ENCODE measurements at regions not wholly inside any gene's neighbourhood (a gene's known extent, or its start where the extent isn't known, plus 50 kb on each side); places are given as distances from the start of the nearest gene placed in this dataset.
A peak's percentile ranks its signal among the peaks of the same experiment; 100 is the strongest.
"Not testable (repeated sequence)": the region's sequence is repeated elsewhere in the genome, so short reads cannot be mapped to it uniquely, and the experiment has no call there.

DNA sequence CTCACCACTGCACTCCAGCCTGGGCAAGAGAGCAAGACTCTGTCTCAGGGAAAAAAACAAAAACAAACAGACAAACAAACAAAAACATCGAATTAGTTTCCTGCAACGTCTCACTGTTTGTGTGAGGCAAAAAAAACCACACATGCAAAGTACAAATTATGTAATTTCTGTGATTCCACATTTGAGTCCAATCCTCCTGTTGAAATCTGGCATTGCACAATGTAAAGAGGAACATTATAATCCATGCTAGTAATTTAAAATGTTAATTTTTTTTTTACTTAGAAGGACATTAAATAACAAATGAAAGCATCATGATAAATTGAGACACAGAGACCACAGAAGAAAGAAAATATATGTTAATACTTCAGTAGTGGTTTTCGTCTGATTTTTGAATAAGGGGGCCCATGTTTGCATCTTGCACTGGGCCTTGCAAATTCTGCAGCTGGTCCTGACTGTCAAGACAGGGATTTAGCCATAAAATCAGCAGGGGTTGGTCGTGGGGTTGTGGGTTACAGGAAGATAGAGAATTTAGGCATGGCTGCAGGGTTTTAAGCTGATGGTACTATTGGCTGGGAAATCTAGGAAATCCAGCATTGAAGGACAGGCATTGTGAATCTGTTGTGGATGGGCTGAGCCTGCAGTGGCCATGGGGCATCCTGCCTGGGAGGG is 102.6 kb upstream of the ALDH3B2 start:
- DNase-seq (ENCODE audit: low read depth), result no peak

DNA sequence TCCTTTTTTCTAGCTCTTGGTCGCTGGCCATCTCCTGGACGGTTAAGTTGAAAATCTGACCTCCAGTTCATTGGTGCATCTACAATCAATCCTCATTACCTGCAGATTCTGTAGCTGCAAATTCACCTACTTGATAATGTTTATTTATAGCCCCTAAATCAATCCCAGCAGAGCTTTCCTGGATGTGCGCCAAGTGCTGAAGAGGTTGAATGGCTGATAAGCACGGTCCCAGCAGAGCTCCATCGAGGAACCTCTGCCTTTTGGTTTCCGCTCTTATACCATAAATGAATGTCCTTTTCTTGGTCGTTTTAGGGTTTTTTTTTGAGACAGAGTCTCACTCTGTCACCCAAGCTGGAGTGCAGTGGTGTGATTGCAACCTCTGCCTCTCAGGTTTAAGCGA is 99.8 kb upstream of the ALDH3B2 start:
- not testable (repeated sequence) for DNase-seq (ENCODE audit: low read depth)

DNA sequence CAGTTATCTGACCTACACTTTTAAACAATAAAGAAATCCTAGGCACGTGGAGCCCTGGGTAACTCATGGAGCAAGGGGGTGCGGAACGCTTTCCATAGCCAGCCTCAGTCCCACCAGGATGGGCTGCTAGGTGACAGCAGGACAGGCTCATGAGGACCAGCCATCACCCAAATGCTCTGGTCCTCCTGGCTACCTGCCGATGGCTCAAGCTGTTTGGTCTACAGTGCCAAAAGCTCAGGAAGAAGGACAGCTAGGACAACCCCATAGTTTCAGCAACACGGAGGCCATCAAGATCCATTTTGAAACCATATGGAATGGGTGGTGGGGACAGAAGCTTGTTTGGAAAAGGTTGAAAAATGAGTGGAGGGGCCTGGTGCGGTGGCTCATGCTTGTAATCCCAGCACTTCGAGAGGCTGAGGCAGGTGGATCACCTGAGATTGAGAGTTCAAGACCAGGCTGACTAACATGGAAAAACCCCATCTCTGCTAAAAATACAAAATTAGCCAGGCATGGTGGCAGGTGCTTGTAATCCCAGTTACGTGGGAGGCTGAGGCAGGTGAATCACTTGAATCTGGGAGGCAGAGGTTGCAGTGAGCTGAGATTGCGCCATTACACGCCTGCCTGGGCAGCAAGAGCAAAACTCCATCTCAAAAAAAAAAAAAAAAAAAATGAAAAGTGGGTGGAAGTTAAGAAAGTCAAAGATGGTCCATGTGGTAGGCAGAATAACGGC is 93.7 kb upstream of the ALDH3B2 start:
- DNase-seq (ENCODE audit: low read depth), result not testable (repeated sequence)

DNA sequence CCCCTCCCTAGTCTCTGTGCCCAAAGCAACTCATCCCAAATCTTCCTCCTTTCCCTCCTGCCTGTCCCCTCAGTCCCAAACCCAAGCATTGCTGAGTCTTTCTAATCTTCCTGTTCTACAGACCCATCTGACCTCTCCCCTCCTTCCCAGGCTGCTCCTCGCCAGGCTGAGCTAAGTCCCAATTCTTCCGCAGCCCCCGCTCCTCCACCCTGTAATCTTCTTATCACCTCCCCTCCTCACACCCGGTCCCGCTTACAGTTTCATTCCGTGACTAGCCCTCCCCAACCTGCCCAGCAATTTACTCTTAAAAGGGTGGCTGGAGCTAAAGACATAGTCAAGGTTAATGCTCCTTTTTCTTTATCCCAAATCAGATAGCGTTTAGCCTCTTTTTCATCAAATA is 86.8 kb upstream of the ALDH3B2 start:
- not testable (repeated sequence) for DNase-seq (ENCODE audit: low read depth)

DNA sequence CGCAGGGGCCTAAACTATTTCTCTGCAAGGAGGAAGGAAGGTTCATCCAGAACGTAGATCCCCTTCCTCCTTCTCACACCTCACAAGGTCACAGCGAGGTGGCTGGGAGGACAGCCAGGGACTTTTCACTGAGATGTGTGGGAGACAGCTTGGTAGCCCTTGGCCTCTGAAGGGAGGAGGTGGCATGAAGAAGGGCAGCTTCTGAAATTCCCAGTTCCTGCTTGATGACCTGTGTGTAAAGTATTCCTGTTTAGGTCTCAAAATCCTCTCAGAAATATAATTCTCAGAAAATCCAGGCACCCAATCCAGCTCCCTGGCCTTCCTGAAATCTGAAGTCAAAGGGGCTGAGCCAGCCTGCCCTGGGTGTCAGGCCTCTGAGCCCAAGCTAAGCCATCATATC is 84.9 kb upstream of the ALDH3B2 start:
- DNase-seq (ENCODE audit: low read depth), result not testable (repeated sequence)

DNA sequence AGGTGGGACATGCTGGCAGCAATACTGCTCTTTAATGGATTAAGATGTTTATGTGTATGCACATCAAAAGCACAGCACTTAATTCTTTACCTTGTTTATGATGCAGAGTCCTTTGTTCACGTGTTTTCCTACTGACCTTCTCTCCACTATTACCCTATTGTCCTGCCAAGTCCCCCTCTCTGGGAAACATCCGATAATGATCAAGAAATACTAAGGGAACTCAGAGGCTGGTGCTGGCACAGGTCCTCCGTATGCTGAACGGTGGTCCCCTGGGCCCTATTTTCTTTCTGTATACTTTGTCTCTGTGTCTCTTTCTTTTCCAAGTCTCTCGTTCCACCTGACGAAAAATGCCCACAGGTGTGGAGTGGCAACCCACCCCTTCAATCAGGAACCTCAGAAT is 84.0 kb upstream of the ALDH3B2 start:
- DNase-seq (ENCODE audit: low read depth), result not testable (repeated sequence)

DNA sequence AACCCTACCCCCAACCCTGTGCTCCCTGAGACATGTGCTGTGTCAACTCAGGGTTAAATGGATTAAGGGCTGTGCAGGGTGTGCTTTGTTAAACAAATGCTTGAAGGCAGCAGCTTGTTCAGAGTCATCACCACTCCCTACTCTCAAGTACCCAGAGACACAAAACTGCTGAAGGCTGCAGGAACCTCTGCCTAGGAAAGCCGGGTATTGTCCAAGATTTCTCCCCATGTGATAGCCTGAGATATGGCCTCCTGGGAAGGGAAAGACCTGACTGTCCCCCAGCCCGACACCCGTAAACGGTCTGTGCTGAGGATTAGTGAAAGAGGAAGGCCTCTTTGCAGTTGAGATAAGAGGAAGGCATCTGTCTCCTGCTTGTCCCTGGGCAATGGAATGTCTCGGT is 83.6 kb upstream of the ALDH3B2 start:
- DNase-seq (ENCODE audit: low read depth), result not testable (repeated sequence)

DNA sequence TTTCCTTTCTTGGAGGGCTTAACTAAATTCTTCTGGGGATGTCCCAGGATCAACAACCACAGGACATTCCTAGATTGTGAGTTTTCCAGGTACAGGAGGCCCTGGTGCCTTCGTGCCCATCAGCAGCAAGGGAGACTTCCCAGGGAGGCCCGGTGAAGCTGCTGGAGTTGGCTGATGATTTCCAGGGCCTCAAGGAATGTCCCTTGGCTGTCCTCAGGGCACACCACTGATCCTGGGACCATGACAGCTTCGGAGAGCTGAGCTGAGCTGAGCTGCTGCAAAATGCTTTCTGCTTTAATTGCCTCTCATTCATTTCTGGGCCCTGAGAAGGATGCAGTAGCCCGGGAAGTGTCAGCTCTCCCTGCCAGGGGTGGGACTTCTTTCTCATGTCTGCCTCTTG is 79.4 kb upstream of the ALDH3B2 start:
- DNase-seq (ENCODE audit: low read depth), result not testable (repeated sequence)

DNA sequence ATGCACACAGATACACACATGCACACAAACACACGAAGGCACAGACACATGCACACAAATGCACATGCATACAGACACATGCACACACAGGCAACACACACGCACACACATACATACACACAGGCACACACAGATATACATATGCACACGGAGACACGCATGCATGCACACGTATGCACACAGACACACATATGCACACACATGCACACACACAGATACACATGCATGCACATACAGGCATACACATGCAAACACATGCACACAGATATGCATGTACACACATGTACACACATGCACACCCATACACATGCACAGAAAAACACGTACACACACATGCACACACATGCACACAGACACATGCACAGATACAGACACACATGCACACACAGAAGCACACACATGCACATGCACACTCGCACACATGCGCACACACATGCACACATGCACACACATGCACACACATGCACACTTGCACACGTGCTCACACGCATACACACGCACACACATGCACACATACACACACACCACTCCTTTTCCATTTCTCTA is 70.8 kb upstream of the ALDH3B2 start:
- no peak for DNase-seq (ENCODE audit: low read depth)

DNA sequence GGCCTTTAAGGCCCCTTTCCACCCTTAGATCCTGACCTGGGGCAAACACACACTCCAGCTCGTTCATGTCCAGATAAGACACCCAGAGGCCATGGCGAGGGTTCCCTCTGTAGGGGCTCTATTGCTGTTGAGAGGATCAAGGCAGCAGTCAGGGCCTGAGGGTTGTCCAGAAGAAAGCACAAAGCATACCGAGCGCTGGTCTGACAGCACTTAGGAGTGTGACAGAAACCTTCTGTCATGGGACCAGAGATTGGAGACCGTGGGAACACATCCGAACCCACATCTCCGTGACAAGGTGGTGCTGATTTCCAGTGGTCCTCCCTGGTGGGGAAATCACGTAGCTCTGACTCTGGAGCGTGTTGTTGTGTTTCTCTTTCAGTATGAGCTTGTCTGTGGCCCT is 69.8 kb upstream of the ALDH3B2 start:
- not testable (repeated sequence) for DNase-seq (ENCODE audit: low read depth)

DNA sequence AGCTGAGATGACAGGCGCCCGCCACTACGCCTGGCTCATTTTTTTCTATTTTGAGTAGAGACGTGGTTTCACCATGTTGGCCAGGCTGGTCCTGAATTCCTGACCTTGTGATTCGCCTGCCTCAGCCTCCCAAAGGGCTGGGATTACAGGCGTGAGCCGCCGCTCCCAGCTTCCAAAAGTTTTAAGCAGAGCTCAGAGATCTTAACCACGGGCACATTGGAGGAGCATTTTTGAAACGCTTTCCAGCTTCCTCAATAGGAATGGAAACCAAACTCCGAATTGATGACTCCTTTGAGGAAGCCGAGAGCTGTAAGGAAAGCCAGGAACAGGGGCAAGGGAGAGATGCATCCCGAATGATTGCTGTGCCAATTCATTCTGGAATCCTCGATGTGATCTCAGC is 63.8 kb upstream of the ALDH3B2 start:
- DNase-seq (ENCODE audit: low read depth), result not testable (repeated sequence)

DNA sequence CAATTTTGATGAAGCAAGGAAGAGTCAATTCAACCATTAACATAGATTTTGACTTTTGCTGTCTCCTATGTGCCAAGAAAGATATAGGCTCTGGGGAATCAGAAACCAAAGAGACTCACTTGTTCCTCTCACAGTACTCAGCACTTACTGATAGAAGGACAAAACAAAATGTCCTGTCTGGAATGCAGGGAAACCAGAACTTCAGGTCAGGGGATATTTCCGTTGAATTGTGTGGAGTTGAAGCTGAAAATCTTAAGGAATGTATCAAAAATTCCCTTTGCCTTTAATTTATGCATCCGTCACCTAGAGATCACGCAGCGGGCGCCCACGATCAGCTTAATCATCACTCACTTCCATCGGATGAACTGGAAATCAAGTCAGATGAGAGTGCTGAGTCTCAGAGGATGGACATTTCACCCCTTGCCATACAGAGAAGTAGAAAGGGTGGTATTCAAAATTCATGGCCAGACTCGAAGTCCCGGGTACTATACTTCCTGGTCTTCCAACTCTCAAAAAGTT is 63.2 kb upstream of the ALDH3B2 start:
- not testable (repeated sequence) for DNase-seq (ENCODE audit: low read depth)

DNA sequence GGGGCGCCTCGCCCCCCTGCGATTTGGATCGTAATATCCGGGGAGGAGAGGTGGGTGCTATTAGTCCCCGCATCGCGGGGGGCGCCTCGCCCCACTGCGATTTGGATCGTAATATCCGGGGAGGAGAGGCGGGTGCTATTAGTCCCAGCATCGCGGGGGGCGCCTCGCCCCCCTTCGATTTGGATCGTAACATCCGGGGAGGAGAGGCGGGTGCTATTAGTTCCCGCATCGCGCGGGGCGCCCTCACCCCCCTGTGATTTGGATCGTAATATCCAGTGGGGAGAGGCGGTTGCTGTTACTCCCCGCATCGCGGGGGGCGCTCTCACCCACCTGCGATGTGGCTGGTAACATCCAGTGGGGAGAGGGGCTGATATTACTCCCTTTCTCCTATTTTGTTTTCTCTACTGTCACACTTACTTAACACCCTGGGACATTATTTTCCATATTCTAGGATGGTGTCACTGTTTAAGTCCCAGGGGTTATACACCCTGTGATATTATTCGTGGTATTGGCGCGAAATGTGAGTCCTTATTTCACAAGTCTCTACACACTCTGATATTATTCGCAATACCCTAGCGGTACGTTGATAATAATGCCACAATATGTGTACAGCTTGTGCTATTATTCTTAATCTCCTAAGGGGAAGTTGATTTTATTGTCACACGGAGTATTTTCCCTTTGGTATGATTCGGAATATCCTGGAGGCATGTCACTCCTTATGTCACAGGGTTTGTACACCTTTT is 57.8 kb upstream of the ALDH3B2 start:
- peak; percentile 18 for DNase-seq (ENCODE audit: low read depth)

DNA sequence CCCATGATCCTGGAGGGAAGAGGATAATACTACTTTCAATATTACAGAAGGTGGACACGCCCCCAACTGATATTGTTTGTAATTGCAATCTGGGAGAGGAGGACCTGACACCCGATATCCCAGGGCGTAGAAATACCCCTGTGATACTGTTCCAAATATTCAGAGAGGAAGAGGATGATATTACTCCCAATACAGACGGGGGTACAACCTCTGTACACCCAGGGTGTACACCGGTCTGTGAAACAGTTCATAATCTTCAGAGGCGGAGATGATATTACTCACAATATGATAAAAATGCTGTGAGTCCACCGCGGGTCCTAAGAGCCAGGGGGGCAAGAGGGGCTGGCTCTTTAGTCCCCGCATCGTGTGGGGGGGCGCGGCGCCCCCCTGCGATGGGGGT is 57.2 kb upstream of the ALDH3B2 start:
- DNase-seq (ENCODE audit: low read depth), result no peak

DNA sequence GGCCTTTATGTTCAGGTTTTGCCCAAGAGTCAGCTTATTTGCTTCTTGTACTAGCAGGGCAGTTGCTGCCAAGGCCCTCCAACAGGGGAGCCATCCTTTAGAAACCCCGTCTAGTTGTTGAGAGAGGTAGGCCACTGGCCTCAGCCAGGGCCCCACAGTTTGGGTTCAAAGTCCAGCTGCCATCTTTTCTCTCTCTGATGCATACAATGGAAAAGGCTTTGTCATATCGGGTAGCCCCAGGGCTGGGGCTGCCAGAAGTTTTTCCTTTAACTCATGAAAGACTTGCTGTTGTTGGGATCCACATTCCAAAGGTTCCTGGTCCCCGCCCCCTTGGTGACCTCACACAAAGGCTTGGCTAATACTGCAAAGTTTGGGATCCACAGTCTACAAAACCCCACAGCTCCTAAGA is 53.7 kb upstream of the ALDH3B2 start:
- not testable (repeated sequence) for DNase-seq (ENCODE audit: low read depth)

DNA sequence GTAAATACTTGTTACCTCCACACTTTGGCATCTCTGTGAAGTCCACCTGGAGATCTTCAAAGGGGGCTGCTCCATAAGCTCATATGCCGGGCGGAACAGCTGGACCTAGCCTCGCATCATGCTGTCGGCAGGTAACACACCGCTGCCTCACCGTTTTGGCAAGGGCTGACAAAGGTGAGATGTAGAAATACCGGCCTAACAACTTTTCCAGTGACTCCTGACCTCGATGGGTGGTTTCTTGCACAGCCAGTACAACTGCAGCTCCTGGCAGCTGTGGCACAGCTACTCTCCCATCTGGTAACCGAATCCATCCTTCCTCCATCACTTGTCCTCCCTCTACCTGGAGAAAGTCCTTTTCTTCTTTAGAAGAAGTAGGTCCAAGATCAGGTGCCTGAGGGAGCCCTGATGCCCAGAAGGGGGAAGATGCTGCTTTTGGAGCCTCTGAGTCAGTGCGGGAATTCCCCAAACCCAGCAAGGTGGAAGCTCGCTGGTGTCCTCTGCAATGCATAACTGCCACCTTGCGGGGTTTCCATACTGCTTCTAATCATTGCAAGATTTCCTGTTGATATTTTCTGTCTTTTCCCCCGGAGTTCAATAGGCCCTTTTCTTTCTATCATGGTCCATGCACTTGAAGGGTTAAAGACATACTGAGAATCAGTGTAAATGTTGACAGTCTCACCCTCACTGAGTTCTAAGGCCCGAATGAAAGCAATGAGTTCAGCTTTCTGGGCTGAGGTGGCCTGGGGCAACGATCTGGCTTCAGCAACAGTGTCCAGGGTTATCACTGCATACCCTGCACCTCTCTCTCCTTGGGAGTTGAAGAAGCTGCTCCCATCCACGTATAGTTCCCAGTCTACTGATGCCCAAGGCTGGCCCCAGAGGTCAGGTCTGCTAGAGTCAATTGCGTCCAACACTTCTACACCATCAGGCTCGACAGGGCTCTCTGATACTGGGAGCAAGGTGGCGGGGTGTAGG is 52.9 kb upstream of the ALDH3B2 start:
- DNase-seq (ENCODE audit: low read depth), result peak; percentile 30
